ENCODE measurements at regions not wholly inside any gene's neighbourhood (a gene's known extent, or its start where the extent isn't known, plus 50 kb on each side); places are given as distances from the start of the nearest gene placed in this dataset.

GRCh38 chr10:28734938-28735759 lies 57.8 kb downstream of the BAMBI start:
- no peak for TF ChIP-seq CTCF (IDR thresholded peaks at IDR 0.05)
- TF ChIP-seq TCF7L2 (IDR thresholded peaks at IDR 0.05; ENCODE audit: low read depth, low read length), result no peak
- TF ChIP-seq REST (IDR thresholded peaks at IDR 0.05; ENCODE audit: insufficient read depth in 1 of 2, low read depth in 2 of 2, low read length in 1 of 2), result no peak
- no peak for TF ChIP-seq POLR2AphosphoS5 (IDR thresholded peaks at IDR 0.05; ENCODE audit: low read depth, low read length)

All from Panc1 (cell line).